ENCODE measurements at regions not wholly inside any gene's neighbourhood (a gene's known extent, or its start where the extent isn't known, plus 50 kb on each side); places are given as distances from the start of the nearest gene placed in this dataset.

DNA sequence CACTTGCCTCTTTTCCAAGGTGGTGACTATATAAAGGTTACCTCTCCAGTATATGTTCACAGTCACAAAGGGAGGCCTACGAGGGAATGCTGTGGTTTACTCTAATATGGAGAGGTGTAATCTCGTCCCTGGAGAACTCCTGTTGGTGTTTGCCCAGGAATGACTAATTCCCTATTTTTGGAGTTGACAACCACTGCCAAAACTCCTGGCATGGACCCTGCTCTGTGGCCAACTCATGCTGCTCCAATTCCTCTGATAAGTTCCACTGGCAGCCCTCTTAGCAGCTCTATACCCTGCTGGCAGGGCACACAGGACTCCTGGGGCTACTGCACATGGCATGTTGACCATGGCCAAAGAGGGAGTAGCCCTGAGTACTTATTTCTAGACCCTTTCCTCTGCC is 418.7 kb upstream of the ANO5 start:
- TF ChIP-seq EZH2 (IDR thresholded peaks at IDR 0.05; ENCODE audit: low read length, missing control alignments), result no peak
- TF ChIP-seq, protein P1, sequence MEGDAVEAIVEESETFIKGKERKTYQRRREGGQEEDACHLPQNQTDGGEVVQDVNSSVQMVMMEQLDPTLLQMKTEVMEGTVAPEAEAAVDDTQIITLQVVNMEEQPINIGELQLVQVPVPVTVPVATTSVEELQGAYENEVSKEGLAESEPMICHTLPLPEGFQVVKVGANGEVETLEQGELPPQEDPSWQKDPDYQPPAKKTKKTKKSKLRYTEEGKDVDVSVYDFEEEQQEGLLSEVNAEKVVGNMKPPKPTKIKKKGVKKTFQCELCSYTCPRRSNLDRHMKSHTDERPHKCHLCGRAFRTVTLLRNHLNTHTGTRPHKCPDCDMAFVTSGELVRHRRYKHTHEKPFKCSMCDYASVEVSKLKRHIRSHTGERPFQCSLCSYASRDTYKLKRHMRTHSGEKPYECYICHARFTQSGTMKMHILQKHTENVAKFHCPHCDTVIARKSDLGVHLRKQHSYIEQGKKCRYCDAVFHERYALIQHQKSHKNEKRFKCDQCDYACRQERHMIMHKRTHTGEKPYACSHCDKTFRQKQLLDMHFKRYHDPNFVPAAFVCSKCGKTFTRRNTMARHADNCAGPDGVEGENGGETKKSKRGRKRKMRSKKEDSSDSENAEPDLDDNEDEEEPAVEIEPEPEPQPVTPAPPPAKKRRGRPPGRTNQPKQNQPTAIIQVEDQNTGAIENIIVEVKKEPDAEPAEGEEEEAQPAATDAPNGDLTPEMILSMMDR (conservative IDR thresholded peaks at IDR 0.05 in 1 of 2, IDR thresholded peaks at IDR 0.05 in 1 of 2; ENCODE audit: low read depth in 1 of 2, low read length in 2 of 2), result no peak
